OCI-LY3 (cell line): ENCODE measurements at regions not wholly inside any gene's neighbourhood (a gene's known extent, or its start where the extent isn't known, plus 50 kb on each side); places are given as distances from the start of the nearest gene placed in this dataset.

ENCODE experiments used
- H2AFZ ChIP-seq: fragments of 200-600, 300-600 bp; shearing (Covaris generic); 2 replicates; pipeline ENCODE4 v1.6.0; 2014; ENCODE audit warnings: antibody characterized with exemption, low read depth, low read length
- H3K27ac ChIP-seq: fragments of 200-600, 300-600 bp; sonication (generic); 2 replicates; pipeline ENCODE4 v1.5.1; 2014; ENCODE audit warnings: mild to moderate bottlenecking, low read length, moderate library complexity, mixed read lengths
- H3K27me3 ChIP-seq: fragments of 200-600, 300-600 bp; sonication (generic); 2 replicates; pipeline ENCODE4 v1.6.1; 2014; ENCODE audit warnings: low read depth, low read length, mixed read lengths
- H3K36me3 ChIP-seq: fragments of 200-600, 300-600 bp; sonication (generic); replicated peaks from 2 replicates; pipeline ENCODE3; 2014; ENCODE audit warnings: low read depth, low read length, mixed read lengths
- H3K4me1 ChIP-seq: fragments of 300-600, 200-600 bp; sonication (generic); 2 replicates; pipeline ENCODE4 v1.6.1; 2014; ENCODE audit warnings: low read length, mixed read lengths
- H3K4me2 ChIP-seq: fragments of 200-600, 300-600 bp; sonication (generic); 2 replicates; pipeline ENCODE4 v1.6.1; 2014; ENCODE audit warnings: low read length, mixed read lengths
- H3K4me3 ChIP-seq: fragments of 300-600, 200-600 bp; sonication (generic); 2 replicates; pipeline ENCODE4 v1.5.1; 2014; ENCODE audit warnings: antibody characterized with exemption, mild to moderate bottlenecking, low read length, moderate library complexity
- H3K79me2 ChIP-seq: fragments of 300-600, 200-600 bp; shearing (Covaris generic); 2 replicates; pipeline ENCODE4 v1.6.1; 2014; ENCODE audit warnings: mild to moderate bottlenecking, low read length, mixed read lengths
- H3K9ac ChIP-seq: fragments of 300-600, 200-600 bp; shearing (Covaris generic); 2 replicates; pipeline ENCODE4 v1.6.0; 2014; ENCODE audit warnings: mild to moderate bottlenecking, low read length, moderate library complexity
- H3K9me3 ChIP-seq: fragments of 200-600, 300-600 bp; shearing (Covaris generic); 2 replicates; pipeline ENCODE4 v1.6.1; 2014; ENCODE audit warnings: low read length, mixed read lengths; ENCODE audit not compliant: insufficient read depth
- H4K20me1 ChIP-seq: fragments of 200-600, 300-600 bp; sonication (generic); 2 replicates; pipeline ENCODE4 v1.6.1; 2016; ENCODE audit warnings: low read length, mixed read lengths; ENCODE audit not compliant: insufficient read depth
- CTCF ChIP-seq: fragments of 200-600, 300-600 bp; sonication (generic); IDR thresholded peaks from 2 replicates; pipeline ENCODE4 v1.5.1; 2014; ENCODE audit warnings: antibody characterized with exemption, low read length, low read depth
- EZH2phosphoT487 ChIP-seq: fragments of 200-600 bp; shearing (Covaris generic); IDR thresholded peaks from 2 replicates; pipeline ENCODE4 v1.6.1; 2018; ENCODE audit warnings: antibody characterized with exemption, mixed run types, low read depth

GRCh38 chr14:89067293-89067972, 243.0 kb downstream of the TTC8 start:
- Histone ChIP-seq H3K36me3 (no peaks in the 10 kb centered on the region), H3K79me2 (no peaks in the 10 kb centered on the region), H3K27ac (no peak overlapping the region), H3K9me3 (no peaks in the 10 kb centered on the region), H3K4me1 (no peaks in the 10 kb centered on the region), H3K9ac (no peak overlapping the region), H3K4me2 (no peak overlapping the region), H4K20me1 (no peaks in the 10 kb centered on the region), H2AFZ (no peak overlapping the region), H3K4me3 (no peak overlapping the region), H3K27me3 (0 out of 2 replicates have a peak, but pooled peaks cover 3% of the 10 kb centered on the region)
- TF ChIP-seq CTCF (no peak), EZH2phosphoT487 (no peak)

- Histone ChIP-seq H3K4me2 (no peak overlapping the region), H3K36me3 (no peaks in the 10 kb centered on the region), H2AFZ (no peak overlapping the region), H4K20me1 (no peaks in the 10 kb centered on the region), H3K9me3 (no peaks in the 10 kb centered on the region), H3K27ac (no peak overlapping the region), H3K4me3 (no peak overlapping the region), H3K27me3 (no peaks in the 10 kb centered on the region), H3K9ac (no peak overlapping the region), H3K4me1 (no peaks in the 10 kb centered on the region), H3K79me2 (no peaks in the 10 kb centered on the region)
- TF ChIP-seq EZH2phosphoT487 (no peak), CTCF (no peak)
Observed at GRCh38 chr14:89078021-89078795, 253.8 kb downstream of the TTC8 start.

- Histone ChIP-seq H3K27me3 (no peaks in the 10 kb centered on the region), H3K4me2 (no peak overlapping the region), H3K4me3 (no peak overlapping the region), H3K27ac (no peak overlapping the region), H2AFZ (no peak overlapping the region), H3K9ac (no peak overlapping the region), H4K20me1 (no peaks in the 10 kb centered on the region), H3K9me3 (no peaks in the 10 kb centered on the region), H3K36me3 (no peaks in the 10 kb centered on the region), H3K4me1 (peaks cover 5% of the 10 kb centered on the region; the same call in 1 of the 2 replicates), H3K79me2 (no peaks in the 10 kb centered on the region)
- no peak for TF ChIP-seq EZH2phosphoT487
- no peak for TF ChIP-seq CTCF
Observed at GRCh38 chr14:89085231-89085731, 260.8 kb downstream of the TTC8 start.

- H3K27ac ChIP-seq, result no peak overlapping the region
- H4K20me1 ChIP-seq, result no peaks in the 10 kb centered on the region
- TF ChIP-seq CTCF, result no peak
- TF ChIP-seq EZH2phosphoT487, result no peak
- no peaks in the 10 kb centered on the region for H3K36me3 ChIP-seq
- H2AFZ ChIP-seq, result no peak overlapping the region
- H3K9ac ChIP-seq, result no peak overlapping the region
- peaks cover 5% of the 10 kb centered on the region; the same call in 1 of the 2 replicates for H3K4me1 ChIP-seq
- H3K4me2 ChIP-seq, result no peak overlapping the region
- no peaks in the 10 kb centered on the region for H3K79me2 ChIP-seq
- H3K4me3 ChIP-seq, result no peak overlapping the region
- H3K9me3 ChIP-seq, result no peaks in the 10 kb centered on the region
- H3K27me3 ChIP-seq, result no peaks in the 10 kb centered on the region
Observed at GRCh38 chr14:89085737-89086382, 261.4 kb downstream of the TTC8 start.
